WI38 (cell line): ENCODE measurements at regions not wholly inside any gene's neighbourhood (a gene's known extent, or its start where the extent isn't known, plus 50 kb on each side); places are given as distances from the start of the nearest gene placed in this dataset.

Experiments used
- H3K4me3 ChIP-seq: 2 replicates; pipeline ENCODE4 v1.5.1; 2011; ENCODE audit warnings: low read depth, mild to moderate bottlenecking, control low read depth, low read length
- TF ChIP-seq, protein P1 (sequence below): IDR thresholded peaks from 2 replicates; pipeline ENCODE4 v1.5.1; 2012; ENCODE audit warnings: low read depth, mild to moderate bottlenecking, control low read depth, low read length

DNA sequence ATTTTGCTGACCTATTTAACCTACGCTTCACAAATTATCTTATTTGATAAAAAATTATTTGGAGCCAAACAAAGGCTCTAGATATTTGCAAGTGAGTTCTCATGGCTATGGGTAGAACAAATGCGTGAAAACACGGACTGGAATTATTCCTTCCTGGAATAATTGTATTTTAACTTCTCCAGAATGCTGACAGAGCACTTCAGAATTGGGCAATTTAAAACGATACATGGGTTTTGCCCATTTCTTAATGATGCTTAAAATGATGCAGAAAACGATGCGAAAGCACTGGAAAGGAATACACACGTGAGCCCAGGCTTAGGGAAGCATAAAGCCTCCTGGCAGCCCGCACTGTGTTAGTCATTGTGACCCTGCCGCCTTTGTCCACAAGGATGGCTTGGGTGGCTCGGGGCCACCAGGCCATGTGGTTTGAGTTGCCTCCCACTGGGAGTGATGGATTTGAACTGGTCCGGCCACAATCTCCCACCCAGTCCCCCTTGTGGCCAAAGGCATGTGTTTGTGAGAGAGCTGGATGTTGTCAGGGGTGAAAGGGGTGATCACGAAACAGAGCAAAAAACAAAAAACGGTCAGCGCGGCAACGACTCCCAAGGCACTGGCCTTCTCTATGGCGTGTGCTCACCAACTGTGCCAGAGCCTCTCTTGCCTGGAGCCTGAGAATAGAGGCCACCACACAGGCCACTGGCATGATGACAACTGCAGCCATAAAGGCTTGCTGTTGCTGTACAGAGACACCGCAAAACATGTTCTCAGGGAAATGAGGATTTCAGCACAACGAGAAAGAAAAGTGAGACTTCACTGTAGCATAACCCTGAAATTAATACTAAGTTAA lies 234.2 kb upstream of the ADAMTS16 start:
- TF ChIP-seq, protein P1, sequence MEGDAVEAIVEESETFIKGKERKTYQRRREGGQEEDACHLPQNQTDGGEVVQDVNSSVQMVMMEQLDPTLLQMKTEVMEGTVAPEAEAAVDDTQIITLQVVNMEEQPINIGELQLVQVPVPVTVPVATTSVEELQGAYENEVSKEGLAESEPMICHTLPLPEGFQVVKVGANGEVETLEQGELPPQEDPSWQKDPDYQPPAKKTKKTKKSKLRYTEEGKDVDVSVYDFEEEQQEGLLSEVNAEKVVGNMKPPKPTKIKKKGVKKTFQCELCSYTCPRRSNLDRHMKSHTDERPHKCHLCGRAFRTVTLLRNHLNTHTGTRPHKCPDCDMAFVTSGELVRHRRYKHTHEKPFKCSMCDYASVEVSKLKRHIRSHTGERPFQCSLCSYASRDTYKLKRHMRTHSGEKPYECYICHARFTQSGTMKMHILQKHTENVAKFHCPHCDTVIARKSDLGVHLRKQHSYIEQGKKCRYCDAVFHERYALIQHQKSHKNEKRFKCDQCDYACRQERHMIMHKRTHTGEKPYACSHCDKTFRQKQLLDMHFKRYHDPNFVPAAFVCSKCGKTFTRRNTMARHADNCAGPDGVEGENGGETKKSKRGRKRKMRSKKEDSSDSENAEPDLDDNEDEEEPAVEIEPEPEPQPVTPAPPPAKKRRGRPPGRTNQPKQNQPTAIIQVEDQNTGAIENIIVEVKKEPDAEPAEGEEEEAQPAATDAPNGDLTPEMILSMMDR, result no peak
- no peak overlapping the region for H3K4me3 ChIP-seq

DNA sequence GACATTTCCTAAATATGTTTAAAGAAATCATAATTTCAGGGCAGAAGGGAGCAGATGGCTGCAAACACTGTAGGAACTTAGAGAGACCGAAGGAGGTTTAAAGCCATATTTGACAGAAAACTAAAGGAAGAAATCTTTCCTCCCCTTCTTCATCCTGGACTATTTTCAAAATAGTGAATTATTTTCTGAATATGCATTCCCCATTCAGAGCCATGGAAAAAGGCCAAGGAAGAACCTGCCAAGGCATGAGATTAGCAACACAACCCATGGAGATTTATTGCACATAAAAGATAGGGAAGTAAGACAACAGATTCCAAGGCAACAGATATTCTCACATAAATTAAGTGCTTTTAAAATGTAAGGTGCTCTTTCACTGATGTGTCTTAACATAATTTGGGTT lies 233.3 kb upstream of the ADAMTS16 start:
- TF ChIP-seq, protein P1, result no peak

DNA sequence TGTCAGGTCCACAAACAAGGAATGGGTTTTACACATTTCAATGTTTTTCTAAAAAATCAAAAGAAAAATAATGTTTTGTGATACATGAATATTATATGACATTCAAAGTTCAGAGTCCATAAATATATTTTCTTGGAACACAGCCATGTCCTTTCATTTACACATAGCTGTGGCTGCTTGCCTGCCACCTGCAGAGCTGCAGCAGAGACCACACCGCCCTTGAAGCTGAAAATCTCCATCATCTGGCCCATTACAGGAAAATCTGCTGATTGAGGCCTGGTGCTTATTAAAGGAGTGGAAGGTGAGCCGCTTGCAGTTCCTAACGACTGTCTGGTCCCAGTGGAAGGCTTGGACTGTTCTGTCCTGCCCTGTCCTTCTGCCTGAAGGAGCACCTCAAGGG lies 232.6 kb upstream of the ADAMTS16 start:
- no peak overlapping the region for H3K4me3 ChIP-seq
- TF ChIP-seq, protein P1, result no peak

More for the DNA sequence above, 233.3 kb upstream of the ADAMTS16 start:
- no peak overlapping the region for H3K4me3 ChIP-seq

DNA sequence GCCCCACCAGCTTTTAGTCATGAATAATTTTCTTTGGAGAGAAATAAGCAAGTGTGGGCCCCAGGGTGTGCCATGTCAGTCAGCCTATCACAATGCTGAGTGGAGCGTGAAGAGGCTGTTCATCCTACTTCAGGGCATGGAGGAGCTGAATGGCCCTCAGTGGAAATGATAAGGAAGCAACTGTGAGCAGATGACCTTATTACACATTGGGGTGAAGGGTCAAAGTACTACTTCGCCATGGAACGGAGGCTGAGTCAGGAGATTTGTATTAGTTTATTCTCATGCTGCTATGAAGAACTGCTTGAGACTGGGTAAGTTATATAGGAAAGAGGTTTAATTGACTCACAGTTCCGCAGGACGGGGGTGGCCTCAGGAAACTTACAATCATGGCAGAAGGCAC lies 231.0 kb upstream of the ADAMTS16 start:
- H3K4me3 ChIP-seq, result no peak overlapping the region
- TF ChIP-seq, protein P1, result no peak

DNA sequence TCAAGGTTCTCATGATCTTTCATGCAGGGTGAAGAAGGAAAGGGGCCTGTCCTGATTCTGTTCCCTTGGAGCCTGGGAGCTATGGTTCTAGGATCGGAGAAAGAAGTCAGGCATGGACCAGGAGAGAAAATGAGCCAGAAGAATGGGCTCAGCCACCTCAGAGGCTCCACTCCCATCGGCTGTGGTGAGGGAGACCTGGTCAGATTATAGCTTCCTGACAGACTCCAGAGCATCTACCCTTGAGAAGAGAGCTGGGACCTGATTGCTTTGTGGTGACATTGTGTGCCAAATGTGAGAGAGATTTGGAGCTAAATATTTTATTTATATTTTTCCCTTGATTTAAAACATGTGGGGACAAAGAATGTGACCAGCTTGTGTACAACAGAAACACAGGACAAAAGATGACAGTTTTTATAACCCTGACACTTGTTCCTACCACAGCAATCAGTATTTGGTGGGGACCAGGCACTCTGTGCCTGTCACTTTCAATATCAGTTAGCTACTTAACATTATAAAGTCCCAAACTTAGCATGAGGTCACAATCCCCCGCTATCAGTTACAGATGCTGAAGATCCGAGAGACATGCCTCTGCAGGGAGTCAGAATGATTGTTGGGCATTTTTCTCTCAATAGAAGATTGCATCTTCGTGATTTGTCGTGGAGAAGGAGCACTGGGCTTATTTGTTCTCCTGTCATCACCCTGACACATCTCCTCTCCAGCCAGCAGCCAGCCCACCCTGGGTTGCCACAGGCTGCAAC lies 228.3 kb upstream of the ADAMTS16 start:
- no peak overlapping the region for H3K4me3 ChIP-seq
- TF ChIP-seq, protein P1, result no peak

DNA sequence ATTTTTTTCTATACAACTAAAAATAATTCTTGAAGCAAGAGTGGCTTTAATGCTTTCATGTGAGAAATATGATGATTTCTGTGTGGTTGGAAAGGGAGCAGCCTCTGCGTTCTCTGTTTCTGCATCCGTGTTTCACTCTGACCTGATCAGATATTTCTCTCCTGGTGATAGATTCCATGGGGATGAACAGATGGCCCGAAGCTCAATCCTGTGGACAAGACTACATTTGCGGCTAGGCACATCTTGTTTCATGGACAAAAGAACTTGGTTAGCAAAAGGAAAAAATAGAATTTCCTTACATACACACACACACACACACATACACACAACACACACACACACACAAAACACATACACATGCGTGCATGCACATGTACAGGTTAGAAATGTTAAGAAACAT lies 218.2 kb upstream of the ADAMTS16 start:
- no peak overlapping the region for H3K4me3 ChIP-seq
- TF ChIP-seq, protein P1, result no peak

DNA sequence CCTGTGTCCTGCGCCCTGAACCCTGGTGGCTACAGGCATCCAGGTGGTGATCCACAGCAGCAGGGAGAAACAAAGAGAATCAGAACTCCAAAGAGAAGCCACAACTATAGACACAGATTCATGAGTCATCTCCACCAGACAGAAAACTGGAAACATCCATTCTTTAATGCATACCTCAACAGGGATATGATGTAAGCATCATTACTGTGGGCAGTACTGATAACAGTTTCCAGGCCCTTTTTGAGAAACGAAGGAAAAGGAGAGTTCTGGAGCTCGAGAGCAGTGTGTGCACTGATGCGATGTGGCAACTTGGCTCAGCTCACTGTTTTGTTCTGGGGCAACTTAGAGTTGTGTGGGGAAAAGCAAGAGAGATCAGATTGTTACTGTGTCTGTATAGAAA lies 215.6 kb upstream of the ADAMTS16 start:
- no peak overlapping the region for H3K4me3 ChIP-seq
- TF ChIP-seq, protein P1, result no peak
